ENCODE measurements at regions not wholly inside any gene's neighbourhood (a gene's known extent, or its start where the extent isn't known, plus 50 kb on each side); places are given as distances from the start of the nearest gene placed in this dataset.

DNA sequence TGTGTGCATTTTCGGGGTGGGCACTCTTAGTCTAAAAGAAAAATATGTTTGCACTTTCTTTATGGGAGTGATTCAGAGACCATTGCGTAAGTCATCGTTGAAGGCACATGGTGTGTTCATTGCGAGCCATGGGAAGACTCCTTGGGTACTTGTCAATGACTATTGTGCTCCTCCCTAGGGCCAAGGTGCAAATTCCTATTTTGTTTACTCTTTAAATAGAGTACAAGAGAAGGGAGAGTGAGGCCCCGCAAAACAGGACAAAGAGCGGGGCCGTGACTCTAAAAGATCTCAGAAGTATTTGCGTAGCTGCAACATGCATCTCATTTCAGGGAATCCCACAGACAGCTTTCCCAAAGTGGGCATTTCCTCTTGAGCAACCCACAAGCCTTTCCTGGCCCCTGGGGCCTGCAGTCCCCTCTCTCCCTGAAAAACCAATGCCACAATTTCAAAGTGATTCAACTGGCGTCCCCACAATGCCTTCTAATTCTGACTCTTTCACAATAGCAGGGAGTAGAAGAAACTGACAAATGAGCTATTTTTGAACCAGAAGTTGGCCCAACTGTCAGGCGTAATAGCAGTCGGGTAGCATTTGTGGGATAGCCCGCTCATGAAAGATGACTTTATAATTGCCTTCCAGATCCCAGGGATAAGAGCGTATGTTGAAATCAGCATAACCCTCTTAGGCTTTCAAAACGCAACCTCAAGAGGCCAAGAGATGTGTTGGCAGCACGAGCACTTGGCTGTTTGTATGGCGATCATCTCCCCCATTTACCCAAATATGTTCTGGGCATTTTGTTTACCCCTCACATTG, 277.9 kb upstream of the BMP2 start:
- no peak overlapping the region for H3K27ac ChIP-seq (ENCODE audit: low read length)
- H3K4me2 ChIP-seq (ENCODE audit: low read length) = no peak overlapping the region
- no peaks in the 10 kb centered on the region for H3K36me3 ChIP-seq (ENCODE audit: insufficient read depth, low read length)
- H3K9ac ChIP-seq (ENCODE audit: low read length) = no peak overlapping the region
- no peaks in the 10 kb centered on the region for H3K9me2 ChIP-seq (ENCODE audit: insufficient read depth, low read length)
- H3F3A ChIP-seq (ENCODE audit: insufficient read depth, low read length, poor library complexity, severe bottlenecking) = no peaks in the 10 kb centered on the region
- H3K27me3 ChIP-seq (ENCODE audit: insufficient read depth, low read depth, low read length) = no peaks in the 10 kb centered on the region
- no peak overlapping the region for H2AFZ ChIP-seq (ENCODE audit: low read depth, low read length)
- no peaks in the 10 kb centered on the region for H3K79me2 ChIP-seq (replicated peaks; ENCODE audit: insufficient read depth, low read length)
- TF ChIP-seq EP300 (conservative IDR thresholded peaks at IDR 0.05; ENCODE audit: poor library complexity, severe bottlenecking) = no peak
- TF ChIP-seq, protein P1, sequence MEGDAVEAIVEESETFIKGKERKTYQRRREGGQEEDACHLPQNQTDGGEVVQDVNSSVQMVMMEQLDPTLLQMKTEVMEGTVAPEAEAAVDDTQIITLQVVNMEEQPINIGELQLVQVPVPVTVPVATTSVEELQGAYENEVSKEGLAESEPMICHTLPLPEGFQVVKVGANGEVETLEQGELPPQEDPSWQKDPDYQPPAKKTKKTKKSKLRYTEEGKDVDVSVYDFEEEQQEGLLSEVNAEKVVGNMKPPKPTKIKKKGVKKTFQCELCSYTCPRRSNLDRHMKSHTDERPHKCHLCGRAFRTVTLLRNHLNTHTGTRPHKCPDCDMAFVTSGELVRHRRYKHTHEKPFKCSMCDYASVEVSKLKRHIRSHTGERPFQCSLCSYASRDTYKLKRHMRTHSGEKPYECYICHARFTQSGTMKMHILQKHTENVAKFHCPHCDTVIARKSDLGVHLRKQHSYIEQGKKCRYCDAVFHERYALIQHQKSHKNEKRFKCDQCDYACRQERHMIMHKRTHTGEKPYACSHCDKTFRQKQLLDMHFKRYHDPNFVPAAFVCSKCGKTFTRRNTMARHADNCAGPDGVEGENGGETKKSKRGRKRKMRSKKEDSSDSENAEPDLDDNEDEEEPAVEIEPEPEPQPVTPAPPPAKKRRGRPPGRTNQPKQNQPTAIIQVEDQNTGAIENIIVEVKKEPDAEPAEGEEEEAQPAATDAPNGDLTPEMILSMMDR (IDR thresholded peaks at IDR 0.05; ENCODE audit: poor library complexity, severe bottlenecking) = no peak
- no peak for TF ChIP-seq MXI1 (conservative IDR thresholded peaks at IDR 0.05; ENCODE audit: poor library complexity, severe bottlenecking)
- no peak for TF ChIP-seq EZH2 (IDR thresholded peaks at IDR 0.05; ENCODE audit: borderline replicate concordance, insufficient read depth, low read length, poor library complexity, severe bottlenecking)
- TF ChIP-seq POLR2AphosphoS5 (IDR thresholded peaks at IDR 0.05) = no peak
- TF ChIP-seq, protein P2, sequence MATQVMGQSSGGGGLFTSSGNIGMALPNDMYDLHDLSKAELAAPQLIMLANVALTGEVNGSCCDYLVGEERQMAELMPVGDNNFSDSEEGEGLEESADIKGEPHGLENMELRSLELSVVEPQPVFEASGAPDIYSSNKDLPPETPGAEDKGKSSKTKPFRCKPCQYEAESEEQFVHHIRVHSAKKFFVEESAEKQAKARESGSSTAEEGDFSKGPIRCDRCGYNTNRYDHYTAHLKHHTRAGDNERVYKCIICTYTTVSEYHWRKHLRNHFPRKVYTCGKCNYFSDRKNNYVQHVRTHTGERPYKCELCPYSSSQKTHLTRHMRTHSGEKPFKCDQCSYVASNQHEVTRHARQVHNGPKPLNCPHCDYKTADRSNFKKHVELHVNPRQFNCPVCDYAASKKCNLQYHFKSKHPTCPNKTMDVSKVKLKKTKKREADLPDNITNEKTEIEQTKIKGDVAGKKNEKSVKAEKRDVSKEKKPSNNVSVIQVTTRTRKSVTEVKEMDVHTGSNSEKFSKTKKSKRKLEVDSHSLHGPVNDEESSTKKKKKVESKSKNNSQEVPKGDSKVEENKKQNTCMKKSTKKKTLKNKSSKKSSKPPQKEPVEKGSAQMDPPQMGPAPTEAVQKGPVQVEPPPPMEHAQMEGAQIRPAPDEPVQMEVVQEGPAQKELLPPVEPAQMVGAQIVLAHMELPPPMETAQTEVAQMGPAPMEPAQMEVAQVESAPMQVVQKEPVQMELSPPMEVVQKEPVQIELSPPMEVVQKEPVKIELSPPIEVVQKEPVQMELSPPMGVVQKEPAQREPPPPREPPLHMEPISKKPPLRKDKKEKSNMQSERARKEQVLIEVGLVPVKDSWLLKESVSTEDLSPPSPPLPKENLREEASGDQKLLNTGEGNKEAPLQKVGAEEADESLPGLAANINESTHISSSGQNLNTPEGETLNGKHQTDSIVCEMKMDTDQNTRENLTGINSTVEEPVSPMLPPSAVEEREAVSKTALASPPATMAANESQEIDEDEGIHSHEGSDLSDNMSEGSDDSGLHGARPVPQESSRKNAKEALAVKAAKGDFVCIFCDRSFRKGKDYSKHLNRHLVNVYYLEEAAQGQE (IDR thresholded peaks at IDR 0.05; ENCODE audit: borderline replicate concordance) = no peak
- TF ChIP-seq RAD21 (conservative IDR thresholded peaks at IDR 0.05) = no peak
- no peak for TF ChIP-seq TAF1 (IDR thresholded peaks at IDR 0.05; ENCODE audit: low read depth)
- TF ChIP-seq SMC3 (conservative IDR thresholded peaks at IDR 0.05; ENCODE audit: poor library complexity) = no peak
- no peaks in the 10 kb centered on the region for H3K9me3 ChIP-seq (ENCODE audit: low read length)
- no peaks in the 10 kb centered on the region for H4K20me1 ChIP-seq (ENCODE audit: insufficient read depth)
- no peak overlapping the region for H3K4me3 ChIP-seq (ENCODE audit: low read length)

DNA sequence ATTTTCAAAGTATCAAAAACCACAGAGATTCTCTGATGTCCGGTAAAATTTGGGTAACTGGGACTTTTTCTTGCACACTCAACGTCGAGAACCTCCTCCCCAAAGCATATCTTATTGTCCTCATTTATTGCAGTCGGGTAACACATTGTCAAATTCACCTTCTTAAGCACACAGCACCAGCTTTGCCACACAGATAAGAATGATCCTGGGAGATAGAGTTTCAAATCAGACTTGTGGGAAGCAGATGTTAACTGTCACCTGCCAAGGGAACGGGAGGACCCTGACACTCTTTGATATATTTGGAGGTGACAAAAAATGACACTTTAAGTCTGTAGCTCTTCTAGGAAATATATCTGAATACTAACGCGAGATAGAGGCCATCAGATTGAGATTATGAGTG, 282.1 kb upstream of the BMP2 start:
- Histone ChIP-seq H3K9me3 (ENCODE audit: low read length) (no peaks in the 10 kb centered on the region), H3K9ac (ENCODE audit: low read length) (no peak overlapping the region), H3K4me3 (ENCODE audit: low read length) (no peak overlapping the region), H2AFZ (ENCODE audit: low read depth, low read length) (no peak overlapping the region), H3K79me2 (replicated peaks; ENCODE audit: insufficient read depth, low read length) (no peaks in the 10 kb centered on the region), H3K36me3 (ENCODE audit: insufficient read depth, low read length) (no peaks in the 10 kb centered on the region), H3K4me2 (ENCODE audit: low read length) (no peak overlapping the region), H3K27ac (ENCODE audit: low read length) (no peak overlapping the region), H3F3A (ENCODE audit: insufficient read depth, low read length, poor library complexity, severe bottlenecking) (no peaks in the 10 kb centered on the region), H3K9me2 (ENCODE audit: insufficient read depth, low read length) (no peaks in the 10 kb centered on the region), H3K27me3 (ENCODE audit: insufficient read depth, low read depth, low read length) (no peaks in the 10 kb centered on the region), H4K20me1 (ENCODE audit: insufficient read depth) (no peaks in the 10 kb centered on the region)
- TF ChIP-seq POLR2AphosphoS5 (IDR thresholded peaks at IDR 0.05) = no peak
- no peak for TF ChIP-seq EZH2 (IDR thresholded peaks at IDR 0.05; ENCODE audit: borderline replicate concordance, insufficient read depth, low read length, poor library complexity, severe bottlenecking)
- TF ChIP-seq, protein P2 (IDR thresholded peaks at IDR 0.05; ENCODE audit: borderline replicate concordance) = no peak
- no peak for TF ChIP-seq EP300 (conservative IDR thresholded peaks at IDR 0.05; ENCODE audit: poor library complexity, severe bottlenecking)
- TF ChIP-seq TAF1 (IDR thresholded peaks at IDR 0.05; ENCODE audit: low read depth) = no peak
- TF ChIP-seq, protein P1 (IDR thresholded peaks at IDR 0.05; ENCODE audit: poor library complexity, severe bottlenecking) = no peak
- no peak for TF ChIP-seq RAD21 (conservative IDR thresholded peaks at IDR 0.05)
- TF ChIP-seq MXI1 (conservative IDR thresholded peaks at IDR 0.05; ENCODE audit: poor library complexity, severe bottlenecking) = no peak
- no peak for TF ChIP-seq SMC3 (conservative IDR thresholded peaks at IDR 0.05; ENCODE audit: poor library complexity)
